ENCODE measurements at regions not wholly inside any gene's neighbourhood (a gene's known extent, or its start where the extent isn't known, plus 50 kb on each side); places are given as distances from the start of the nearest gene placed in this dataset.
"Not testable (repeated sequence)": the region's sequence is repeated elsewhere in the genome, so short reads cannot be mapped to it uniquely, and the experiment has no call there.

DNA sequence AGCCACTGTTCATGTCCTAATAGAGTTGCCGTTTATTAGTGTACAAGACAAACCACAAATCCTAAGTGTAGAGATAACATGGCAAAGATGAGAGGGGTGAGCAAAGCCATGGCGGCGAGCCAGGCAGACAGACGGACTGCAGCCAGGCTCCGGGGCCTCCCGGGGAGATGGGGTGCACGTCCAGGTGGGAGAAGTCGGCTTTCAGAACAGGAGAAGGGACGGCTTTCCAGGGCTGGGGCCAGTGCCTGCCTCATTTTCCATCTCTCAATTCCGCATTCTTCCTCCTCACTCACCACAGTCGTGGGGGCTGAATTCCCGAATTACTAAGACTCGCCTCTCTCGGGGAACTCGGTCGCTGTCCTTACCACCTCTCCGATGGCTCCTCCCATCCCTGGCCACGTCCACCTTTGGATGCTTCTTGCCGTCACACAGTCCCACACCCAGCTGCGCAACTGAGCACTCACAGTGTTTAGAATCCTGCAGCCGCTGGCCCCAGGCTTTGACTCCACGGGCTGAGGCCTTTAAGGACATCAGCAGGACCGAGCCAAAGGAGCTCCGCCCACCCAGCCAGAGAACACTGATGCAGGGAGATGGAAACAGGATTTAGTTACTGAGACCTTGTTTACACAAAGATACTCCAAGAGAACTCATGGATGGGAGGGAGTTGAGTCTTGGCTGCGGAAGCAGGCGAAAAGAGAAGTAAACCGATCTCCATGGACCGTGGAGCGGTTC lies 59.7 kb downstream of the RNF112 start:
- peak; percentile 60 for DNase-seq (ENCODE audit: low spot score)

DNA sequence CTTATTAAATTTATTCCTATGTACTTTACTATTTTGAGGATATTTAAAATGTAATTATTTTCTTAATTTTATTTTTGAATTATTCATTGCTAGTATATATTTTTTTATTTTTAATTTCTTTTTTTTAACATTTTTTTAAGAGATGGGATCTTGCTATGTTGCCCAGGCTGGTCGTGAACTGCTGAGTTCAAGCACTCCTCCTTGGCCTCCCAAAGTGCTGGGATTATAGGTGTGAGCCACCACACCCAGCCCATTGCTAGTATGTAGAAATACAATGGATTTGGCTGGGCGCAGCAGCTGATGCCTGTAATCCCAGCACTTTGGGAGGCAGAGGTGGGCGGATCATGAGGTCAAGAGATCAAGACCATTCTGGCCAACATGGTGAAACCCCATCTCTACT lies 59.2 kb upstream of the SLC47A1 start:
- DNase-seq (ENCODE audit: low spot score), result not testable (repeated sequence)

DNA sequence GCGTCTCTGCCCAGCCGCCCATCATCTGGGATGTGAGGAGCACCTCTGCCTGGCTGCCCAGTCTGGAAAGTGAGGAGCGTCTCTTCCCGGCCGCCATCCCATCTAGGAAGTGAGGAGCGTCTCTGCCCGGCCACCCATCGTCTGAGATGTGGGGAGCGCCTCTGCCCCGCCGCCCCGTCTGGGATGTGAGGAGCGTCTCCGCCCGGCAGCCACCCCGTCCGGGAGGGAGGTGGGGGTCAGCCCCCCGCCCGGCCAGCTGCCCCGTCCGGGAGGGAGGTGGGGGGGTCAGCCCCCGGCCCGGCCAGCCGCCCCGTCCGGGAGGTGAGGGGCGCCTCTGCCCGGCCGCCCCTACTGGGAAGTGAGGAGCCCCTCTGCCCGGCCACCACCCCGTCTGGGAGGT lies 57.9 kb upstream of the SLC47A1 start:
- DNase-seq (ENCODE audit: low spot score), result not testable (repeated sequence)

DNA sequence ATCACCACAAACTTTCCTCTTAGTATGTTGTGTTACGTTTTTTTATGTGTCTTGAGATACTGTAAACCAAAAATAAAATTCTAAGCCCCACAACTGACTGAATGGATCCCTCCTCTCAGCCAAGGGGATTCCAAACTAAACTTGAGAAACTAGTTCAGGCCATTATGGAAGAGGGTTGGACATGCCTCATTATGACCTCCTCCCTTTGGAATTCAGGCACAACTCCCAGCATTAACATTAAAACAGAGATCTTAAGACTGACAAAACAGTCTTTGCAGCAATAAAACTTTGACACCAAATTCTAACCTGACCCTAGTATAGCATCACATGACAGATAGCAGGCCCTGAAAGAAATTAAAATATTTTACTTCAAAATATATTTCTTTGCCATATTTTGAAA lies 51.1 kb upstream of the SLC47A1 start:
- DNase-seq (ENCODE audit: low spot score), result no peak

Measured in A172 (cell line).